ENCODE measurements at regions not wholly inside any gene's neighbourhood (a gene's known extent, or its start where the extent isn't known, plus 50 kb on each side); places are given as distances from the start of the nearest gene placed in this dataset.

DNA sequence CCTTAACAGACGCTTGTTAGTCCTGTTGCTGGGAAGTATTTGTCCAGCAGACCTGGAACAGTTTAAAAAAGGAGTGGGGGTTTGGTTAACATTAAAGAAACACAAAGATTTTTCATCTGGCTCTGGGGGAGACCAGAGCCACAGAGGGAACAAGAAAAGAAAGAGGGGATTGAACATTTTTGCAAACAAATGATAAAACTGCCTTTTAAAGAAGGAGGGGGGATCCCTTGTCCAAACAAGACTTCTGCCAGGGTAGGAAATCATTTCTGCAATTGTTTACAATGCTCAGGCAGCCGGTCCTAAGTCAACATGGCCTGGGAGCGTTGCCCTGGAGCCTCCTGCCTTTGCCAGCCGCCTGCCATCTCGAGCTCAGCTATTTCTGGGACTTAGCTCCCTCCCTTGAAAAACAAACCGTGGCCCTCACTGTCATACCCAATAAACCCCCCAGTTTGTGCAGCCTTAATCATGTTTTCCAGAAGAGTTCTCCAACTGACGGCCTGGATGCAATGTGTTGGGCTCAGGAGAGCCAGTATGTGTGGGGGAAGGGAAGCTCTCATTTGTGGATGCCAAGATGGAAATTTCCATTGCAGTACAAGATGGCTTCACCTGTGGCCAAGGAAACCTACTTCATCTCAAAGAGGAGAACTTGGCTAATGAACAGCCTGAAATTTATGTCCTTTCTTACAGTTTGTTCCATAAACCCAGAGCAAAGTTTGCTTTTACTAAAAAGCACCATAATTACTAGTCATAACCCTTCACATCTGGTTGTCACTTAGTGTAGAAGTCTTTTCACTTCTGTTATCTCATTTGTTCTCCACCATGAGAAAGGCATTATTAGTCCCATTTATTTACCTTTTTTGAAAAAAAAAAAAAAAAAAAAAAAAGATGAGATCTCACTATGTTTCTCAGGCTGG, 75.9 kb upstream of the RNU6-1 start:
- ATAC-seq (ENCODE audit: low read depth) (no peak), DNase-seq (no peak)
- Histone ChIP-seq H3K79me2 (ENCODE audit: control insufficient read depth, insufficient read depth, low read length) (no peaks in the 10 kb centered on the region), H3K4me2 (replicated peaks; ENCODE audit: low read depth, low read length, poor library complexity, severe bottlenecking) (no peak overlapping the region), H3K27me3 (replicated peaks in 1 of 4; ENCODE audit: control extremely low read depth in 1 of 4, control insufficient read depth in 3 of 4, insufficient read depth in 4 of 4, low read length in 3 of 4) (no peaks in the 10 kb centered on the region), H2AFZ (ENCODE audit: insufficient read depth, low read depth, low read length, poor library complexity, severe bottlenecking) (no peak overlapping the region), H3K27ac (ENCODE audit: low read length in 2 of 2) (no peak overlapping the region), H3K36me3 (replicated peaks in 1 of 2; ENCODE audit: control extremely low read depth in 1 of 2, control insufficient read depth in 1 of 2, extremely low read depth in 1 of 2, insufficient read depth in 2 of 2, low read length in 1 of 2) (no peaks in the 10 kb centered on the region), H3K9ac (ENCODE audit: low read length) (no peak overlapping the region), H3K9me3 (ENCODE audit: control extremely low read depth in 1 of 3, control insufficient read depth in 2 of 3, insufficient read depth in 1 of 3, low read length in 2 of 3) (peaks cover 1 to 11% (median 10%) of the 10 kb centered on the region in 3 donors), H3K4me1 (ENCODE audit: control insufficient read depth in 2 of 2, insufficient read depth in 2 of 2, low read length in 2 of 2) (no peaks in the 10 kb centered on the region), H4K20me1 (ENCODE audit: control insufficient read depth, insufficient read depth, low read length, poor library complexity, severe bottlenecking) (no peaks in the 10 kb centered on the region), H3K4me3 (ENCODE audit: control extremely low read depth in 1 of 5, extremely low read depth in 1 of 5, insufficient read depth in 1 of 5, low read depth in 2 of 5, low read length in 4 of 5) (no peak overlapping the region)
- 96% methylated on average over 4 of the region's 7 CpGs for WGBS (ENCODE audit: insufficient coverage)
- POLR2A ChIA-PET = no interaction called here
- Mint-ChIP-seq H3K4me1 (no peaks in the 10 kb centered on the region), H3K9me3 (ENCODE audit: insufficient read depth) (peaks cover 2% of the 10 kb centered on the region), H3K27ac (no peak overlapping the region), H3K4me3 (no peak overlapping the region), H3K27me3 (no peaks in the 10 kb centered on the region)
- no peak for TF ChIP-seq EZH2 (IDR thresholded peaks at IDR 0.05; ENCODE audit: borderline replicate concordance, insufficient read depth, low read depth, low read length, poor library complexity, severe bottlenecking)
- TF ChIP-seq, protein P1, sequence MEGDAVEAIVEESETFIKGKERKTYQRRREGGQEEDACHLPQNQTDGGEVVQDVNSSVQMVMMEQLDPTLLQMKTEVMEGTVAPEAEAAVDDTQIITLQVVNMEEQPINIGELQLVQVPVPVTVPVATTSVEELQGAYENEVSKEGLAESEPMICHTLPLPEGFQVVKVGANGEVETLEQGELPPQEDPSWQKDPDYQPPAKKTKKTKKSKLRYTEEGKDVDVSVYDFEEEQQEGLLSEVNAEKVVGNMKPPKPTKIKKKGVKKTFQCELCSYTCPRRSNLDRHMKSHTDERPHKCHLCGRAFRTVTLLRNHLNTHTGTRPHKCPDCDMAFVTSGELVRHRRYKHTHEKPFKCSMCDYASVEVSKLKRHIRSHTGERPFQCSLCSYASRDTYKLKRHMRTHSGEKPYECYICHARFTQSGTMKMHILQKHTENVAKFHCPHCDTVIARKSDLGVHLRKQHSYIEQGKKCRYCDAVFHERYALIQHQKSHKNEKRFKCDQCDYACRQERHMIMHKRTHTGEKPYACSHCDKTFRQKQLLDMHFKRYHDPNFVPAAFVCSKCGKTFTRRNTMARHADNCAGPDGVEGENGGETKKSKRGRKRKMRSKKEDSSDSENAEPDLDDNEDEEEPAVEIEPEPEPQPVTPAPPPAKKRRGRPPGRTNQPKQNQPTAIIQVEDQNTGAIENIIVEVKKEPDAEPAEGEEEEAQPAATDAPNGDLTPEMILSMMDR (IDR thresholded peaks at IDR 0.05) = no peak
- intact Hi-C loops (cut with micrococcal nuclease) = no loop called here
- CTCF ChIA-PET = no interaction called here

DNA sequence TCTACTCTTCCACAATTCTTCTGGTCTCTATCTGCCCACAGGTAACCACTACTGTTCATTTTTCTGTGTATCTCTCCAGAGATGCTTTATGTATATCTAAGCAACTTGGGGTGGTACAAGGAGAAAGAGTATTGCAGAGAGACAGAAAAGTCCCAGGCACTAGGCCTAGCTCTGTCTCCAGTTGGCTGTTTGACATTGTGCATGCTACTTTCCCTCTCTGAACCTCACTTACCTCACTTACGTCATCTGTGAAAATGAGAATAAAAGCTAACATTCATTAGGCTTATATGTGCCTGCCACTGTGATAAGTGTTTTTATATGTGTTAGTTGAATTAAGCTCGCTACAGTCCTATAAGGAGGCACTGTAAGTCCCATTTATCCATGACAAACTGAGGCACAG, 76.7 kb upstream of the RNU6-1 start:
- Histone ChIP-seq H3K27me3 (replicated peaks in 1 of 4; ENCODE audit: control extremely low read depth in 1 of 4, control insufficient read depth in 3 of 4, insufficient read depth in 4 of 4, low read length in 3 of 4) (no peaks in the 10 kb centered on the region), H3K4me1 (ENCODE audit: control insufficient read depth in 2 of 2, insufficient read depth in 2 of 2, low read length in 2 of 2) (no peaks in the 10 kb centered on the region), H2AFZ (ENCODE audit: insufficient read depth, low read depth, low read length, poor library complexity, severe bottlenecking) (no peak overlapping the region), H3K9ac (ENCODE audit: low read length) (no peak overlapping the region), H3K79me2 (ENCODE audit: control insufficient read depth, insufficient read depth, low read length) (no peaks in the 10 kb centered on the region), H3K9me3 (ENCODE audit: control extremely low read depth in 1 of 3, control insufficient read depth in 2 of 3, insufficient read depth in 1 of 3, low read length in 2 of 3) (peaks cover 0 to 11% (median 7%) of the 10 kb centered on the region in 3 donors), H3K4me3 (ENCODE audit: control extremely low read depth in 1 of 5, extremely low read depth in 1 of 5, insufficient read depth in 1 of 5, low read depth in 2 of 5, low read length in 4 of 5) (no peak overlapping the region), H4K20me1 (ENCODE audit: control insufficient read depth, insufficient read depth, low read length, poor library complexity, severe bottlenecking) (no peaks in the 10 kb centered on the region), H3K36me3 (replicated peaks in 1 of 2; ENCODE audit: control extremely low read depth in 1 of 2, control insufficient read depth in 1 of 2, extremely low read depth in 1 of 2, insufficient read depth in 2 of 2, low read length in 1 of 2) (no peaks in the 10 kb centered on the region), H3K4me2 (replicated peaks; ENCODE audit: low read depth, low read length, poor library complexity, severe bottlenecking) (no peak overlapping the region), H3K27ac (ENCODE audit: low read length in 2 of 2) (no peak overlapping the region)
- ATAC-seq (ENCODE audit: low read depth) (no peak), DNase-seq (no peak)
- Mint-ChIP-seq H3K4me1 (no peaks in the 10 kb centered on the region), H3K27me3 (no peaks in the 10 kb centered on the region), H3K27ac (no peak overlapping the region), H3K9me3 (ENCODE audit: insufficient read depth) (peaks cover 2% of the 10 kb centered on the region), H3K4me3 (no peak overlapping the region)
- intact Hi-C loops (cut with micrococcal nuclease) = no loop called here
- TF ChIP-seq, protein P1 (IDR thresholded peaks at IDR 0.05) = no peak
- TF ChIP-seq EZH2 (IDR thresholded peaks at IDR 0.05; ENCODE audit: borderline replicate concordance, insufficient read depth, low read depth, low read length, poor library complexity, severe bottlenecking) = no peak
- no CpG with 5 or more reads among the region's 2 CpGs for WGBS (ENCODE audit: insufficient coverage)
- ChIA-PET POLR2A (no interaction called here), CTCF (no interaction called here)
